Neural cell (in vitro differentiated cells): ENCODE measurements at regions not wholly inside any gene's neighbourhood (a gene's known extent, or its start where the extent isn't known, plus 50 kb on each side); places are given as distances from the start of the nearest gene placed in this dataset.

Experiments used
- EP300 ChIP-seq: fragments of 450-650 bp; conservative IDR thresholded peaks from 2 replicates; pipeline ENCODE4 v1.6.1; 2014; ENCODE audit warnings: antibody characterized with exemption, mild to moderate bottlenecking, moderate library complexity; ENCODE audit not compliant: poor library complexity, severe bottlenecking
- EZH2 ChIP-seq: fragments of 200-600, 300-800 bp; shearing (Covaris generic), sonication (generic); IDR thresholded peaks from 2 replicates; pipeline ENCODE4 v1.6.1; 2014; ENCODE audit warnings: antibody characterized with exemption, low read length, borderline replicate concordance, mild to moderate bottlenecking; ENCODE audit not compliant: insufficient read depth, poor library complexity, severe bottlenecking
- MXI1 ChIP-seq: fragments of 450-650 bp; conservative IDR thresholded peaks from 2 replicates; pipeline ENCODE4 v1.6.1; 2014; ENCODE audit warnings: antibody characterized with exemption, mild to moderate bottlenecking; ENCODE audit not compliant: poor library complexity, severe bottlenecking
- POLR2AphosphoS5 ChIP-seq: IDR thresholded peaks from 2 replicates; pipeline ENCODE4 v1.6.1; 2012
- RAD21 ChIP-seq: fragments of 450-650 bp; conservative IDR thresholded peaks from 2 replicates; pipeline ENCODE4 v1.6.1; 2014; ENCODE audit warnings: antibody characterized with exemption, mild to moderate bottlenecking, moderate library complexity
- SMC3 ChIP-seq: fragments of 450-650 bp; conservative IDR thresholded peaks from 2 replicates; pipeline ENCODE4 v1.6.1; 2014; ENCODE audit warnings: antibody characterized with exemption, mild to moderate bottlenecking, moderate library complexity; ENCODE audit not compliant: poor library complexity
- TAF1 ChIP-seq: IDR thresholded peaks from 2 replicates; pipeline ENCODE4 v1.6.1; 2012; ENCODE audit warnings: low read depth
- TF ChIP-seq, protein P1 (sequence below): fragments of 450-650 bp; IDR thresholded peaks from 2 replicates; pipeline ENCODE4 v1.5.1; 2014; ENCODE audit warnings: antibody characterized with exemption, mild to moderate bottlenecking, moderate library complexity; ENCODE audit not compliant: poor library complexity, severe bottlenecking
- TF ChIP-seq, protein P2 (sequence below): IDR thresholded peaks from 2 replicates; pipeline ENCODE4 v1.6.1; 2012; ENCODE audit warnings: borderline replicate concordance

DNA sequence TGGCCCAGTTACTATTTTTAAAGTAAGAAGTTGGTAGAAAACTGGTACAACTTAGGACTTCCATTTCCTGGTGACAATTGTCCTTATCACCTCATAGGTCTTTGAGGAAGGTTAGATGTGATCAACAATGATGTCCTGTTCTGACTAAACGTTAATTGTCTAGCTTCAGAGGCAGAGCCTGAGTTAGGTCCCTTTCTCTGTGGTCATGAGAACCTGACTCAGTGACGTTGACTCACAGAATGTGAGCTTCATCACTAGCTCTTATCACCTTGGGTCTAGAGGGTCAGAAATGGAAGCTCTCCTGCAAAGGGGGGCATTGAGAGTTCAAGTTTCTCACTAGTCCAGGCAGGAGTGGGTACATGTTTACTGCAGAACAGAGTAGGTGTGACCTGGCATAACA lies 60.6 kb upstream of the ATP8B1 start:
- TF ChIP-seq EZH2 = no peak
- TF ChIP-seq, protein P1, sequence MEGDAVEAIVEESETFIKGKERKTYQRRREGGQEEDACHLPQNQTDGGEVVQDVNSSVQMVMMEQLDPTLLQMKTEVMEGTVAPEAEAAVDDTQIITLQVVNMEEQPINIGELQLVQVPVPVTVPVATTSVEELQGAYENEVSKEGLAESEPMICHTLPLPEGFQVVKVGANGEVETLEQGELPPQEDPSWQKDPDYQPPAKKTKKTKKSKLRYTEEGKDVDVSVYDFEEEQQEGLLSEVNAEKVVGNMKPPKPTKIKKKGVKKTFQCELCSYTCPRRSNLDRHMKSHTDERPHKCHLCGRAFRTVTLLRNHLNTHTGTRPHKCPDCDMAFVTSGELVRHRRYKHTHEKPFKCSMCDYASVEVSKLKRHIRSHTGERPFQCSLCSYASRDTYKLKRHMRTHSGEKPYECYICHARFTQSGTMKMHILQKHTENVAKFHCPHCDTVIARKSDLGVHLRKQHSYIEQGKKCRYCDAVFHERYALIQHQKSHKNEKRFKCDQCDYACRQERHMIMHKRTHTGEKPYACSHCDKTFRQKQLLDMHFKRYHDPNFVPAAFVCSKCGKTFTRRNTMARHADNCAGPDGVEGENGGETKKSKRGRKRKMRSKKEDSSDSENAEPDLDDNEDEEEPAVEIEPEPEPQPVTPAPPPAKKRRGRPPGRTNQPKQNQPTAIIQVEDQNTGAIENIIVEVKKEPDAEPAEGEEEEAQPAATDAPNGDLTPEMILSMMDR = no peak
- TF ChIP-seq EP300 = no peak
- no peak for TF ChIP-seq POLR2AphosphoS5
- TF ChIP-seq MXI1 = no peak
- TF ChIP-seq, protein P2, sequence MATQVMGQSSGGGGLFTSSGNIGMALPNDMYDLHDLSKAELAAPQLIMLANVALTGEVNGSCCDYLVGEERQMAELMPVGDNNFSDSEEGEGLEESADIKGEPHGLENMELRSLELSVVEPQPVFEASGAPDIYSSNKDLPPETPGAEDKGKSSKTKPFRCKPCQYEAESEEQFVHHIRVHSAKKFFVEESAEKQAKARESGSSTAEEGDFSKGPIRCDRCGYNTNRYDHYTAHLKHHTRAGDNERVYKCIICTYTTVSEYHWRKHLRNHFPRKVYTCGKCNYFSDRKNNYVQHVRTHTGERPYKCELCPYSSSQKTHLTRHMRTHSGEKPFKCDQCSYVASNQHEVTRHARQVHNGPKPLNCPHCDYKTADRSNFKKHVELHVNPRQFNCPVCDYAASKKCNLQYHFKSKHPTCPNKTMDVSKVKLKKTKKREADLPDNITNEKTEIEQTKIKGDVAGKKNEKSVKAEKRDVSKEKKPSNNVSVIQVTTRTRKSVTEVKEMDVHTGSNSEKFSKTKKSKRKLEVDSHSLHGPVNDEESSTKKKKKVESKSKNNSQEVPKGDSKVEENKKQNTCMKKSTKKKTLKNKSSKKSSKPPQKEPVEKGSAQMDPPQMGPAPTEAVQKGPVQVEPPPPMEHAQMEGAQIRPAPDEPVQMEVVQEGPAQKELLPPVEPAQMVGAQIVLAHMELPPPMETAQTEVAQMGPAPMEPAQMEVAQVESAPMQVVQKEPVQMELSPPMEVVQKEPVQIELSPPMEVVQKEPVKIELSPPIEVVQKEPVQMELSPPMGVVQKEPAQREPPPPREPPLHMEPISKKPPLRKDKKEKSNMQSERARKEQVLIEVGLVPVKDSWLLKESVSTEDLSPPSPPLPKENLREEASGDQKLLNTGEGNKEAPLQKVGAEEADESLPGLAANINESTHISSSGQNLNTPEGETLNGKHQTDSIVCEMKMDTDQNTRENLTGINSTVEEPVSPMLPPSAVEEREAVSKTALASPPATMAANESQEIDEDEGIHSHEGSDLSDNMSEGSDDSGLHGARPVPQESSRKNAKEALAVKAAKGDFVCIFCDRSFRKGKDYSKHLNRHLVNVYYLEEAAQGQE = no peak
- TF ChIP-seq SMC3 = no peak
- TF ChIP-seq RAD21 = no peak
- TF ChIP-seq TAF1 = no peak
